ENCODE measurements at regions not wholly inside any gene's neighbourhood (a gene's known extent, or its start where the extent isn't known, plus 50 kb on each side); places are given as distances from the start of the nearest gene placed in this dataset.

- no peak for DNase-seq
These were observed 56.4 kb downstream of the CRYGS start for GRCh38 chr3:186487819-186488218.

- DNase-seq, result no peak
These were observed 57.1 kb downstream of the CRYGS start for GRCh38 chr3:186487037-186487436.

GRCh38 chr3:186483611-186484340 is 60.4 kb downstream of the CRYGS start:
- DNase-seq, result no peak

GRCh38 chr3:186481526-186481925 is 62.7 kb downstream of the CRYGS start:
- DNase-seq, result no peak

GRCh38 chr3:186477876-186478275 is 66.3 kb downstream of the CRYGS start:
- no peak for DNase-seq

- DNase-seq, result no peak
These were observed 67.1 kb downstream of the CRYGS start for GRCh38 chr3:186477033-186477432.

GRCh38 chr3:186476541-186476940 is 67.6 kb downstream of the CRYGS start:
- DNase-seq, result no peak

GRCh38 chr3:186476044-186476468 is 68.1 kb downstream of the CRYGS start:
- no peak for DNase-seq

- DNase-seq, result no peak
These were observed 71.0 kb downstream of the CRYGS start for GRCh38 chr3:186473166-186473565.

- DNase-seq, result no peak
These were observed 71.6 kb downstream of the CRYGS start for GRCh38 chr3:186472456-186473008.

- no peak for DNase-seq
These were observed 72.4 kb downstream of the CRYGS start for GRCh38 chr3:186471771-186472170.

GRCh38 chr3:186469525-186469924 is 74.7 kb downstream of the CRYGS start:
- DNase-seq, result no peak

GRCh38 chr3:186467969-186468368 is 76.2 kb downstream of the CRYGS start:
- no peak for DNase-seq

GRCh38 chr3:186466391-186466974 is 77.7 kb downstream of the CRYGS start:
- no peak for DNase-seq

- no peak for DNase-seq
These were observed 78.7 kb downstream of the CRYGS start for GRCh38 chr3:186465508-186465907.

- DNase-seq, result no peak
These were observed 79.6 kb downstream of the CRYGS start for GRCh38 chr3:186464424-186465093.

- DNase-seq, result no peak
These were observed 83.0 kb downstream of the CRYGS start for GRCh38 chr3:186461141-186461540.

GRCh38 chr3:186459108-186459467 is 85.1 kb downstream of the CRYGS start:
- no peak for DNase-seq

GRCh38 chr3:186458306-186459107 is 85.7 kb downstream of the CRYGS start:
- DNase-seq, result no peak

GRCh38 chr3:186457236-186457635 is 86.9 kb downstream of the CRYGS start:
- DNase-seq, result no peak

GRCh38 chr3:186456731-186457191 is 87.4 kb downstream of the CRYGS start:
- DNase-seq, result no peak

GRCh38 chr3:186454881-186455703 is 89.1 kb downstream of the CRYGS start:
- DNase-seq, result no peak

All from right hindlimb (tissue), 1 donor.